Fibroblast of villous mesenchyme (primary cell): ENCODE measurements at regions not wholly inside any gene's neighbourhood (a gene's known extent, or its start where the extent isn't known, plus 50 kb on each side); places are given as distances from the start of the nearest gene placed in this dataset.
A peak's percentile ranks its signal among the peaks of the same experiment; 100 is the strongest.

Source experiments
- DNase-seq: peaks from one replicate; pipeline ENCODE4 v3.0.0-alpha.2; 2010; ENCODE audit warnings: low read depth
- H3K4me3 ChIP-seq: 2 replicates; pipeline ENCODE4 v1.5.1; 2011; ENCODE audit warnings: low read depth, mild to moderate bottlenecking, low read length
- CTCF ChIP-seq: IDR thresholded peaks from 2 replicates; pipeline ENCODE4 v1.5.1; 2012; ENCODE audit warnings: low read depth, mild to moderate bottlenecking, low read length; ENCODE audit not compliant: insufficient read depth

- H3K4me3 ChIP-seq = no peak overlapping the region
- no peak for TF ChIP-seq CTCF
- DNase-seq = no peak
Measured at GRCh38 chr6:82693094-82693493, 329.5 kb downstream of the TPBG start.

GRCh38 chr6:82701341-82701740, 337.7 kb downstream of the TPBG start:
- H3K4me3 ChIP-seq = no peak overlapping the region
- TF ChIP-seq CTCF = no peak
- DNase-seq = no peak

GRCh38 chr6:82702574-82702973, 339.0 kb downstream of the TPBG start:
- no peak for TF ChIP-seq CTCF
- H3K4me3 ChIP-seq = no peak overlapping the region
- no peak for DNase-seq

GRCh38 chr6:82703230-82703629, 339.6 kb downstream of the TPBG start:
- no peak overlapping the region for H3K4me3 ChIP-seq
- TF ChIP-seq CTCF = no peak
- no peak for DNase-seq

GRCh38 chr6:82704045-82704444, 340.4 kb downstream of the TPBG start:
- no peak for TF ChIP-seq CTCF
- peak; percentile 3 for DNase-seq
- no peak overlapping the region for H3K4me3 ChIP-seq

GRCh38 chr6:82705579-82705978, 342.0 kb downstream of the TPBG start:
- TF ChIP-seq CTCF = no peak
- DNase-seq = no peak
- H3K4me3 ChIP-seq = no peak overlapping the region

GRCh38 chr6:82711105-82711827, 347.6 kb downstream of the TPBG start:
- no peak overlapping the region for H3K4me3 ChIP-seq
- DNase-seq = no peak
- TF ChIP-seq CTCF = no peak
